ENCODE measurements at regions not wholly inside any gene's neighbourhood (a gene's known extent, or its start where the extent isn't known, plus 50 kb on each side); places are given as distances from the start of the nearest gene placed in this dataset.

DNA sequence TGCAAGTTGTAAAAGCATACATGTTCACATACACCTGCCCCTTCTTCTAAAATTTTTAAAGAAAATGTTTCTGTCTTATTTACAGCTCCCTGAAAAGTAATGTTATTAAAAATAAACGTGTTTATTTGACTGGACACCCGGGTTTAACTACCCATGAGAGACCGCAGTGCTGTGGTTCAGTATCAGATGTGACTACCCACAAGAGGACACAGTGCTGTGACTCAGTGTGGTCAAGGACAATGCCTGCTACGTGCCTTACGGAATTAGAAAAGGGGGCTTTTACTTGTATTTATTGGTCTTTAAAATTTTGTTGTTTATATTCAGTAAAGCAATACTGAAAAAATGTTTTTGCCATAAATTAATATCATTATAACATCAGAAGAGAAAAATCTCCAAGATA is 641.4 kb downstream of the TRIML1 start:
- no peak for TF ChIP-seq EZH2phosphoT487 (IDR thresholded peaks at IDR 0.05; ENCODE audit: low read length)
- no peak for TF ChIP-seq CTCF (IDR thresholded peaks at IDR 0.05; ENCODE audit: low read length)
